K562 (cell line): ENCODE measurements at regions not wholly inside any gene's neighbourhood (a gene's known extent, or its start where the extent isn't known, plus 50 kb on each side); places are given as distances from the start of the nearest gene placed in this dataset.

Experiments used
- ATAC-seq: fragments of 200-7000 bp; cut with Tn5 transposase; 3 replicates; pipeline ENCODE4 v1.9.1; 2020; ENCODE audit warnings: moderate library complexity
- BruUV-seq: library from RNA; stranded (reverse); fragments of 400-500 nt; replicated peaks from 2 replicates; lab custom pipeline; 2021; lab: Mats Ljungman, UMichigan
- CTCF ChIA-PET: fragments of 300-600 bp; formaldehyde crosslinking; extraction: SDS; loops from one replicate; lab custom pipeline; 2021; ENCODE audit warnings: low intra/inter-chr PET ratio; lab: Yijun Ruan, JAX
- POLR2A ChIA-PET: fragments of 300-600, 350-650 bp; sonication (Branson Sonifier 250); formaldehyde crosslinking; extraction: SDS; loops from one replicate; lab custom pipeline; 2021; ENCODE audit warnings: antibody characterized with exemption, inconsistent platforms; lab: Yijun Ruan, JAX
- DNase-seq, 4 experiments: peaks; one replicate each; pipeline versions ENCODE4 v3.0.0 to v3.0.0-alpha.2; 2011 to 2018; ENCODE audit warnings: low spot score in 3 of 4, mixed read lengths in 3 of 4; ENCODE audit errors: extremely low read depth in 1 of 4
- FAIRE-seq: peaks from 2 replicates; lab custom pipeline; 2011; peaks lifted over from hg19 to GRCh38; lab: Jason Lieb, UNC
- H2AFZ ChIP-seq: 2 replicates; pipeline ENCODE4 v1.6.0; 2011; ENCODE audit warnings: low read depth, low read length, control low read depth, inconsistent platforms
- H3K27ac ChIP-seq: fragments of 200-600 bp; 3 replicates; pipeline ENCODE4 v1.8.0; 2011; ENCODE audit warnings: low read depth, mild to moderate bottlenecking, control low read depth, inconsistent platforms, low read length, moderate library complexity, mixed read lengths; ENCODE audit errors: extremely low read depth
- H3K27me3 ChIP-seq, 2 experiments: fragments of 300-600 bp in 1 of 2; 2 replicates in 1 of 2; 3 replicates in 1 of 2; pipeline versions ENCODE4 v1.6.0 to v1.8.0; 2011; ENCODE audit warnings: inconsistent platforms in 2 of 2, low read length in 2 of 2, mild to moderate bottlenecking in 1 of 2, mixed read lengths in 1 of 2, moderate library complexity in 1 of 2; ENCODE audit not compliant: control insufficient read depth in 2 of 2, insufficient read depth in 2 of 2
- H3K36me3 ChIP-seq: fragments of 300-600 bp; 3 replicates; pipeline ENCODE4 v1.8.0; 2011; ENCODE audit warnings: mild to moderate bottlenecking, low read length, inconsistent platforms; ENCODE audit not compliant: control insufficient read depth, insufficient read depth
- H3K4me1 ChIP-seq, 2 experiments: fragments of 200-600 bp in 1 of 2; replicated peaks in 1 of 2; 2 replicates in 1 of 2; 3 replicates in 1 of 2; pipeline versions ENCODE4 v1.5.1 to v1.8.0; 2011; ENCODE audit warnings: inconsistent platforms in 2 of 2, low read length in 2 of 2, mild to moderate bottlenecking in 1 of 2, mixed read lengths in 1 of 2, moderate library complexity in 1 of 2; ENCODE audit not compliant: control insufficient read depth in 2 of 2, insufficient read depth in 2 of 2
- H3K4me2 ChIP-seq: 2 replicates; pipeline ENCODE4 v1.6.1; 2011; ENCODE audit warnings: low read length, control low read depth, inconsistent platforms, mixed read lengths; ENCODE audit not compliant: insufficient read depth
- H3K4me3 ChIP-seq: fragments of 200-600 bp; sonication (generic), shearing (Covaris generic); 2 replicates; pipeline ENCODE4 v1.5.1; 2016; ENCODE audit warnings: control low read depth, inconsistent platforms
- H3K79me2 ChIP-seq: fragments of 200-600 bp; 3 replicates; pipeline ENCODE4 v1.8.0; 2011; ENCODE audit warnings: low read length, inconsistent platforms; ENCODE audit not compliant: control insufficient read depth, insufficient read depth
- H3K9ac ChIP-seq, 2 experiments: 2 replicates each; pipeline versions ENCODE4 v1.6.0 to v1.6.1; 2011; ENCODE audit warnings: low read depth in 2 of 2, low read length in 2 of 2, control low read depth in 1 of 2, inconsistent platforms in 1 of 2, mild to moderate bottlenecking in 1 of 2, mixed read lengths in 1 of 2; ENCODE audit not compliant: insufficient read depth in 1 of 2
- H3K9me1 ChIP-seq: one replicate; pipeline ENCODE4 v1.6.0; 2011; ENCODE audit warnings: inconsistent platforms, mild to moderate bottlenecking, low read length, moderate library complexity; ENCODE audit not compliant: control insufficient read depth, insufficient read depth
- H3K9me3 ChIP-seq: replicated peaks from 2 replicates; pipeline ENCODE4 v1.5.1; 2011; ENCODE audit warnings: low read depth, low read length, inconsistent platforms; ENCODE audit not compliant: control insufficient read depth, insufficient read depth
- H4K20me1 ChIP-seq: replicated peaks from 2 replicates; pipeline ENCODE4 v1.6.1; 2011; ENCODE audit warnings: low read length, inconsistent platforms, mixed read lengths; ENCODE audit not compliant: control insufficient read depth, insufficient read depth
- BDP1 ChIP-seq: IDR thresholded peaks from 3 replicates; pipeline ENCODE4 v1.6.1; 2011; ENCODE audit not compliant: insufficient read length, insufficient read depth
- CBFA2T3 ChIP-seq: fragments of 450-650 bp; IDR thresholded peaks from 2 replicates; pipeline ENCODE4 v1.6.1; 2017
- CBX1 ChIP-seq: sonication (generic); IDR thresholded peaks from 2 replicates; pipeline ENCODE4 v1.6.1; 2016; ENCODE audit warnings: antibody characterized with exemption, low read depth, mild to moderate bottlenecking
- CHCHD3 ChIP-seq: fragments of 250-450 bp; sonication (Bioruptor Pico); IDR thresholded peaks from 2 replicates; pipeline ENCODE4 v2.1.2; 2022; ENCODE audit warnings: mild to moderate bottlenecking
- JUN ChIP-seq, 2 experiments: sonication (generic) in 1 of 2; formaldehyde crosslinking in 1 of 2; IDR thresholded peaks; 2 replicates each; pipeline versions ENCODE4 v1.6.1 to v1.8.0; 2012 to 2022; ENCODE audit warnings: borderline replicate concordance in 2 of 2, mild to moderate bottlenecking in 2 of 2, improper control_type of control experiment in 1 of 2, low read depth in 1 of 2, low read length in 1 of 2, missing genetic modification reagents in 1 of 2
- LARP7 ChIP-seq: fragments of 450-650 bp; IDR thresholded peaks from 2 replicates; pipeline ENCODE4 v1.6.1; 2016
- MBD1 ChIP-seq: fragments of 250-450 bp; sonication (Bioruptor Pico); IDR thresholded peaks from 2 replicates; pipeline ENCODE4 v1.8.0; 2022; ENCODE audit warnings: inconsistent platforms
- NCOR1 ChIP-seq: fragments of 450-650 bp; IDR thresholded peaks from 2 replicates; pipeline ENCODE4 v1.6.1; 2016; ENCODE audit warnings: mild to moderate bottlenecking, moderate library complexity
- NEUROD1 ChIP-seq: fragments of 150-350 bp; IDR thresholded peaks from 2 replicates; pipeline ENCODE4 v1.6.1; 2014; ENCODE audit warnings: borderline replicate concordance, low read length, low read depth; ENCODE audit not compliant: partially characterized antibody
- NFE2 ChIP-seq: IDR thresholded peaks from 2 replicates; pipeline ENCODE4 v1.6.1; 2014; ENCODE audit warnings: antibody characterized with exemption, low read depth
- PTRF ChIP-seq: fragments of 450-650 bp; IDR thresholded peaks from 2 replicates; pipeline ENCODE4 v1.6.1; 2016; ENCODE audit warnings: mild to moderate bottlenecking, missing genetic modification characterization, missing compliant biosample characterization
- XRCC3 ChIP-seq: fragments of 450-650 bp; IDR thresholded peaks from 2 replicates; pipeline ENCODE4 v1.6.1; 2017; ENCODE audit warnings: mild to moderate bottlenecking, moderate library complexity
- ZNF175 ChIP-seq: fragments of 200-800 bp; sonication (Bioruptor generic); IDR thresholded peaks from 2 replicates; pipeline ENCODE4 v1.6.1; 2016; ENCODE audit warnings: low read depth, mild to moderate bottlenecking, missing genetic modification characterization, missing compliant biosample characterization
- ZNF239 ChIP-seq: fragments of 250-450 bp; sonication (Bioruptor Pico); IDR thresholded peaks from 2 replicates; pipeline ENCODE4 v1.4.0; 2020; ENCODE audit warnings: mild to moderate bottlenecking
- ZNF354B ChIP-seq: fragments of 250-450 bp; sonication (Bioruptor Pico); IDR thresholded peaks from 2 replicates; pipeline ENCODE4 v1.4.0; 2020
- ZNF431 ChIP-seq: sonication (generic); formaldehyde crosslinking; IDR thresholded peaks from 2 replicates; pipeline ENCODE4 v1.8.0; 2022; ENCODE audit warnings: mild to moderate bottlenecking, missing genetic modification reagents
- ZNF444 ChIP-seq: fragments of 250-450 bp; sonication (Bioruptor Pico); IDR thresholded peaks from 2 replicates; pipeline ENCODE4 v1.4.0; 2020; ENCODE audit warnings: mild to moderate bottlenecking, moderate library complexity
- WGBS: fragments of 100-300 bp; shearing (Covaris generic); methylation state at CpG from one replicate; pipeline ENCODE4 v1.1.6; 2016; ENCODE audit warnings: low coverage, mixed read lengths; ENCODE audit not compliant: insufficient coverage; ENCODE audit errors: missing lambda C conversion rate; 5-methylcytosine and 5-hydroxymethylcytosine counted together
- in situ Hi-C: fragments of 300-500 bp; cut with MboI; formaldehyde crosslinking; loops from 4 replicates; pipeline ENCODE4 v1.15.0; 2018; ENCODE audit warnings: inconsistent platforms, mixed read lengths
- intact Hi-C: fragments of 100-400 bp; cut with micrococcal nuclease; formaldehyde crosslinking; loops from 2 replicates; pipeline ENCODE4 v1.14.2; 2022

DNA sequence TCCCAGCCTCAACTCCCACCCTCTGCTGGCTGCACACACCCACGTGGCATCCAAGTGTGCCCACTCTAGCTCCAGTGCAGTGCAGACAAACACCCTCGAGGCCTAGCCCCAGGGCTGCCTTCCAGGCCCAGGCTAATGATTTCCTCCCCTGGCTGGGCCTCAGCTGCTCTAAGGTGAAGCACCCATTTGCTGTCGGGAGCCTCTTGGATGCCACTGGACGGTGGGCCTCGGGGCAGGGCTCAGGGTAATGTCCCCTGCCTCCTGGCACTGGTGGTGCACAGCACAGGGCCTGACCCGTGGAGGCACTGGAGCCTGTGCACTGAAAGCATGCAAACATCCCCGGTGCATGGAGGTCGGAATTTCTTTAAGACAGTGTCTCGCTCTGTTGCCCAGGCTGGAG is 635.2 kb downstream of the TBC1D22A start (continued):
- TF ChIP-seq CHCHD3: no peak
- TF ChIP-seq LARP7: no peak
- TF ChIP-seq NEUROD1: no peak

GRCh38 chr22:47396515-47396914 is 634.1 kb downstream of the TBC1D22A start:
- POLR2A ChIA-PET: no interaction called here
- no peaks in the 10 kb centered on the region for H3K9me1 ChIP-seq
- no peak overlapping the region for H3K4me2 ChIP-seq
- H3K9ac ChIP-seq: no peak overlapping the region
- no peak overlapping the region for H2AFZ ChIP-seq
- H3K27me3 ChIP-seq: peaks cover 4 to 50% of the 10 kb centered on the region in 2 experiments; a peak in 2 of 5 replicates
- no TSS peak for BruUV-seq
- ATAC-seq (no peak), FAIRE-seq (no peak)
- intact Hi-C loops: no loop called here
- TF ChIP-seq ZNF175 (CRISPR knock-in tag) (no peak), ZNF354B (CRISPR knock-in tag) (no peak)
- TF ChIP-seq, all 486 proteins: peak for 0
- Histone ChIP-seq H4K20me1 (no peaks in the 10 kb centered on the region), H3K9me3 (no peaks in the 10 kb centered on the region), H3K4me3 (no peak overlapping the region), H3K4me1 (no peaks in the 10 kb centered on the region), H3K79me2 (no peaks in the 10 kb centered on the region), H3K27ac (no peak overlapping the region), H3K36me3 (no peaks in the 10 kb centered on the region)
- no peak for DNase-seq
- in situ Hi-C loops: no loop called here
- CTCF ChIA-PET: no interaction called here
- WGBS: 4% methylated on average over 7 of the region's 12 CpGs

DNA sequence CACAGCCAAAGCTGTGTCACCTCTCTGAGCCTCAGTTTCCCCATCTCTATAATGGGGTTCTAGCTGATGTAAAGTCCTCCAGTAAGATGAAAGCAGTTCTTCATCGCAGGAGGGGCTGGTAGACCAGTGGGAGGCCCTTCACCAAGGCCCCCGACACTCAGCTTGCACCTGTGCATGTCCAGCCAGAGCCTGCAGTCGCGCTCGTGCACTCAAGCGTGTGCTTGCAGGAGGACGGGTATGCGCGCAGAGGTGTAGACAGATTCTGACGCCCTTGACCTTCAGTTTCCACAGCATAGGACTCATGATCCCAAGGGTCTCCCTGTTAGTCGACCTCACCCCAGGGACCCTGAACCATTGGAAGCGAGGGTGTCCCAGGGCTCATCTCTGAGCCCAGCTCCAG is 633.7 kb downstream of the TBC1D22A start:
- DNase-seq (no peak), ATAC-seq (no peak), FAIRE-seq (no peak)
- Histone ChIP-seq H3K4me1 (no peaks in the 10 kb centered on the region), H3K4me3 (no peak overlapping the region), H2AFZ (no peak overlapping the region), H3K4me2 (no peak overlapping the region), H3K9me3 (no peaks in the 10 kb centered on the region), H3K27ac (no peak overlapping the region), H3K9me1 (no peaks in the 10 kb centered on the region), H3K9ac (no peak overlapping the region), H3K79me2 (no peaks in the 10 kb centered on the region), H4K20me1 (no peaks in the 10 kb centered on the region), H3K27me3 (peaks cover 3 to 46% of the 10 kb centered on the region in 2 experiments; a peak in 2 of 5 replicates), H3K36me3 (no peaks in the 10 kb centered on the region)
- BruUV-seq: no TSS peak
- ChIA-PET CTCF (no interaction called here), POLR2A (no interaction called here)
- in situ Hi-C loops (no loop called here), intact Hi-C loops (no loop called here)
- WGBS: 0% methylated on average over 5 of the region's 12 CpGs
- TF ChIP-seq ZNF239 (CRISPR knock-in tag) (no peak), CBFA2T3 (no peak), ZNF431 (CRISPR knock-in tag) (no peak), NCOR1 (no peak), XRCC3 (no peak), CBX1 (no peak), JUN (IDR thresholded peaks at IDR 0.05; ENCODE audit: borderline replicate concordance, low read depth, low read length) (no peak), JUN (CRISPR knock-in tag; IDR thresholded peaks at IDR 0.05; ENCODE audit: borderline replicate concordance) (no peak), MBD1 (no peak), BDP1 (no peak), NFE2 (no peak), ZNF444 (CRISPR knock-in tag) (no peak), PTRF (tag) (no peak)
